ENCODE measurements at regions not wholly inside any gene's neighbourhood (a gene's known extent, or its start where the extent isn't known, plus 50 kb on each side); places are given as distances from the start of the nearest gene placed in this dataset.

- Histone ChIP-seq H3K9me1 (replicated peaks; ENCODE audit: control insufficient read depth, extremely low read depth, insufficient read depth, low read length) (no peaks in the 10 kb centered on the region), H3K4me2 (ENCODE audit: insufficient read depth, low read length) (no peak overlapping the region), H3K79me2 (ENCODE audit: control insufficient read depth, insufficient read depth, low read length) (no peaks in the 10 kb centered on the region), H3K9ac (replicated peaks; ENCODE audit: extremely low read depth, insufficient read depth, low read length) (no peak overlapping the region), H3K4me1 (ENCODE audit: control insufficient read depth, extremely low read depth, insufficient read depth, low read length) (no peaks in the 10 kb centered on the region), H3K27me3 (ENCODE audit: control insufficient read depth in 2 of 2, insufficient read depth in 2 of 2, low read length in 2 of 2) (peaks cover 0 to 3% of the 10 kb centered on the region in 2 experiments), H4K20me1 (replicated peaks; ENCODE audit: control insufficient read depth, extremely low read depth, insufficient read depth, low read length) (no peaks in the 10 kb centered on the region), H3K9me3 (replicated peaks; ENCODE audit: control insufficient read depth, insufficient read depth, low read length) (no peaks in the 10 kb centered on the region), H3K36me3 (ENCODE audit: control insufficient read depth in 2 of 2, extremely low read depth in 1 of 2, insufficient read depth in 2 of 2, low read length in 2 of 2) (no peaks in the 10 kb centered on the region), H3K27ac (ENCODE audit: insufficient read depth, low read depth, low read length) (no peak overlapping the region), H3K4me3 (replicated peaks in 1 of 3; ENCODE audit: insufficient read depth in 1 of 3, low read depth in 1 of 3, low read length in 3 of 3) (no peak overlapping the region), H2AFZ (ENCODE audit: low read depth, low read length) (no peak overlapping the region)
- no peak for DNase-seq (ENCODE audit: low read depth, low spot score)
- CTCF ChIA-PET = interaction anchor here (1.0 kb wide), 1 partner anchor 12 kb away, joined by 3 read pairs; no protein-coding TSS in a partner anchor
- intact Hi-C loops (cut with micrococcal nuclease) = no loop called here
- dilution Hi-C loops (cut with MboI; ENCODE audit: extremely low pct_ligation_motif_present, low sequenced_read_pairs) = no loop called here
- POLR2A ChIA-PET = no interaction called here
- BruUV-seq (replicated peaks) = no TSS peak
- TF ChIP-seq JUN (IDR thresholded peaks at IDR 0.05; ENCODE audit: borderline replicate concordance, insufficient read depth, insufficient read length, low read depth) (no peak), MYC (IDR thresholded peaks at IDR 0.05; ENCODE audit: low read depth, low read length) (no peak), POLR2AphosphoS5 (IDR thresholded peaks at IDR 0.05; ENCODE audit: insufficient read depth, low read depth, low read length) (no peak), POLR2A (IDR thresholded peaks at IDR 0.05; ENCODE audit: low read depth, low read length) (no peak), EZH2 (IDR thresholded peaks at IDR 0.05; ENCODE audit: borderline replicate concordance, low read depth, low read length, severe bottlenecking) (no peak), CTCF (IDR thresholded peaks at IDR 0.05; ENCODE audit: extremely low read depth in 1 of 2, insufficient read depth in 1 of 2, low read depth in 1 of 2, low read length in 2 of 2) (no peak), FOS (IDR thresholded peaks at IDR 0.05; ENCODE audit: borderline replicate concordance, insufficient read depth, low read length) (no peak), GATA2 (IDR thresholded peaks at IDR 0.05; ENCODE audit: insufficient read depth, insufficient read length, low read depth, low read length) (no peak), MAX (IDR thresholded peaks at IDR 0.05; ENCODE audit: insufficient read depth, insufficient read length) (no peak)
- FAIRE-seq = no peak
Measured at GRCh38 chr14:36443374-36443773, 76.7 kb downstream of the NKX2-1 start.

All from endothelial cell of umbilical vein (primary cell).